Activated CD8-positive, alpha-beta memory T cell treated with anti-CD3 and anti-CD28 coated beads for 24 hours (primary cell): ENCODE measurements at regions not wholly inside any gene's neighbourhood (a gene's known extent, or its start where the extent isn't known, plus 50 kb on each side); places are given as distances from the start of the nearest gene placed in this dataset.
"Not testable (repeated sequence)": the region's sequence is repeated elsewhere in the genome, so short reads cannot be mapped to it uniquely, and the experiment has no call there.

Source experiments
- DNase-seq: peaks from one replicate; pipeline ENCODE4 v3.0.0-alpha.2; 2020

DNA sequence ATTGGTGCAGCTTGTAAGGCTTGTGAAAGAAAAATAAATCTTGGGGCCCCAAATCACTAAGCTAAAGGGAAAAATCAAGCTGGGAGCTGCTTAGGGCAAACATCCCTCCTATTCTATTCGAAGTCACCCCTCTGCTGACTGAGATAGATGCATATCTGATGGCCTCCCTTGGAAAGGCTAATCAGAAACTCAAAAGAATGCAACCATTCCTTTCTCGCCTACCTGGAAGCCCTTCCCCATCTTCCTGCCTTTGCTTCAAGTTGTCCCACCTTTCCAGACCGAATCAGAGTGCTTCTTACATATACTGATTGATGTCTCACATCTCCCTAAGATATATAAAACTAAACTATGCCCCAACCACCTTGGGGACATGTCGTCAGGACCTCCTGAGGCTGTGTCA, 240.3 kb downstream of the SKIDA1 start:
- no peak for DNase-seq

DNA sequence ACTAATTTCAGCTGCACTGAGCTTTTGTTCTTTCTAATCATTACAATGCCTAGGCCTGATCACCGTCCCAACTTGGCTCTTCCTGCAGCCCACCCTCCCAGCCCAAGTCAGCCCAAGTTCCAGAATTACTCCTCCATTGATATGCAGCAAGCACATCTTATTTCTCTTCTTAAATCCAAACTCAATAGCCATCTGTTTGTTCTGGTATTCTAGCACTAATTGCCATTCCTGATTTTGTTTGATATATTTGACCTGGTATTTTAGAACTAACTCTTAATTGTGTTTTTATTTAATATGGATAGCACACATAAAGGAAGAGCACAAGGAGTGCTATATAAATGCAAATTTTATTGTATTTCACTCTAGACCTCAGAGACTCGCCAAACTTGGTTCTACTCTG, 241.2 kb downstream of the SKIDA1 start:
- no peak for DNase-seq

DNA sequence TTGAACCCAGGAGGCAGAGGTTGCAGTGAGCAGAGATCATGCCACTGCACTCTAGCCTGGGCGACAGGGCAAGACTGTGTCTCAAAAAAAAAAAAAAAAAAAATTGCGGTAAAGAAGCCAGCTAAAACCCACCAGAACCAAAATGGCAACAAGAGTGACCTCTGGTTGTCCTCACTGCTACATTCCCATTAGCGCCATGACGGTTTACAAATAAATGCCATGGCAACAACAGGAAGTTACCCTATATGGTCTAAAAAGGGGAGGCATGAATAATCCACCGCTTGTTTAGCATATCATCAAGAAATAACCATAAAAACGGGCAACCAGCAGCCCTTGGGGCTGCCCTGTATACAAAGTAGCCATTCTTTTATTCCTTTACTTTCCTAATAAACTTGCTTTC, 242.4 kb downstream of the SKIDA1 start:
- DNase-seq = not testable (repeated sequence)

DNA sequence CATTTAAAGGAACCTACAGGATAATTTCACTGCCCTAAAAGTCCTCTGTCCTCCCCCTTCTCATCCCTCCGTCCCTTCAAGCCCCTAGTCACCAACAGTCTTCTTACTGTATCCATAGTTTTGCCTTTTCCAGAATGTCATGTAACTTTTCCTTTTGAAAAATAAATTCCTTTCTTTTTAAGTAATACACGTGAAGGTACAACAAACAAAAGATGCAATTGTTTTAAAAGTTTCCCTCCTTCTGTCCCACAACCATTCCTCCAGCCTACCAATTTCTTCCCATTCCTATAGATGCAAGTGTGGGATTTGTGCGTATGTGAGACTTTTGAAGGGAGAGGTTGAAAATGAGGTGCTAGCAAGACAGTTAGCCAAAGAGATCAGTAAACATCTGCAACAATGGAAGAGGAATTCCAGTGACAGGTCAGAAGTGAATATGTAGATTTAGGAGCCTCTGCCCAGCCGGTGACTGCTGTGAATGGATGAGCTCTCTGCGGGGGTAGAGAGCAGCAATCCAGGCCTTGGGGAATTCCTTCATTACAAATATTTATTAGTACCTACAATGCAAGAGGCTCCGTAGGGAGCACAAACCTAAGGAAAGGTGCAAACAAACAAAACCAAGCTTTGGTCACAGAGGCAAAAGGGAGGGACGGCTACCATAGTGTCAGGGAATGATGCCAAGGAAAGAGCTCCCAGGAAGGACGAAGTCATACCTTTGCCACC, 243.6 kb downstream of the SKIDA1 start:
- DNase-seq = no peak

DNA sequence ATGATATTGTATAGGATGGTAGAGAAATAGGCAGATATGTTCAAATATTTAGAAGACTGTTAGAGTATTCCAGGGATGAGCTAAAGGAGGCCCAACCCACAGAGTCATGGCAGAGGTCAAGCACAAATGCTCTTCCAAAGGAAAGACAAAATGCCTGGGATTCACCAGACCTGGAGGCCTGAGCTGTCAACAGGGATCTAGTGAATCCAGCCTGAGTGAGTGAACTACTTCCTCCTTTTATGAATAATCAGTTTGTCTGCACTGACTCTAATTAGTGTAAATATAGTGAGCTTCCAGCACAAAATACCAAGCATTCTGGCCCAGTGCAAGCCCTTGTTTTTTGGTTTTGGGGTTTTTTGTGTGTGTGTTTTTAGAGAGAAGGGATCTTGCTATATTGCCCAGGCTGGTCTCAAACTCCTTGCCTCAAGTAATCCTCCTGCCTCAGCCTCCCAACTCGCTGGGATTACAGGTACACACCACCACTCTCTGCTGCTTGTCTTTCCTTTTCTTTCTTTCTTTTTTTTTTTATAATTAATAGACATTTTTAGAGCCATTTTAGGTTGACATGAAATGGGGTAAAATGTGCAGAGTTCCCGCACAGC, 244.4 kb downstream of the SKIDA1 start:
- DNase-seq = no peak

DNA sequence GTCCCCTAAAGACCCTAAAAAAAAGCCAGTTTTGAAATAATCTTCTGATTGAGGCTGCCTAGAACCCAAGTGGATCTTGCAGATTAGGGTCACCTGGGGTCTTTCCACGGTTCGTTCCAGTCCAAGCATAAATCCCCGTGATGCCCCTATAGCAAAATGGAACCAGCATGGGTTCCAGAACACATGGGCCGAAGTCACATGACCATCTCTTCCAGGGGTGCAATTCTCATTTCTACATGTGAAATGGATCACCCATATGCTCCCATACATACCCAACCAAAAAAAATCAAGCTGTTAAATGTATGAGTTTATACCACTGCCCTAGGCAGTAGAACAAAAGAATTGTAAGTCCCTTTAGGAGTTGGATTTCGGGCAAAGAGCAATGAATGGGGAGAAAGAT, 245.4 kb downstream of the SKIDA1 start:
- no peak for DNase-seq

DNA sequence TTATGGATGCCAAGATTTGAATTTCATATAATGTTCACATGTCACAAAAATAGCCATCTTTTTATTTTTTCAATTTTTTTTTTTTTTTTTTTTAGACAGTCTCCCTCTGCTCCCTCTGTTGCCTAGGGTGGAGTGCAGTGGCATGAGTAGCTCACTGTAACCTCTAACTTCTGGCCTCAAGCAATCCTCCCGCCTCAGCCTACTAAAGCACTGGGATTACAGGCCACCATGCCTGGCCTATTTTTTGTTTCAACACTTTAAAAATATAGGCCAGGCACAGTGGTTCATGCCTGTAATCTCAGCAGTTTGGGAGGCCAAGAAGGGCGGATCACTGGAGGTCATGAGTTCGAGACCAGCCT, 246.3 kb downstream of the SKIDA1 start:
- no peak for DNase-seq

DNA sequence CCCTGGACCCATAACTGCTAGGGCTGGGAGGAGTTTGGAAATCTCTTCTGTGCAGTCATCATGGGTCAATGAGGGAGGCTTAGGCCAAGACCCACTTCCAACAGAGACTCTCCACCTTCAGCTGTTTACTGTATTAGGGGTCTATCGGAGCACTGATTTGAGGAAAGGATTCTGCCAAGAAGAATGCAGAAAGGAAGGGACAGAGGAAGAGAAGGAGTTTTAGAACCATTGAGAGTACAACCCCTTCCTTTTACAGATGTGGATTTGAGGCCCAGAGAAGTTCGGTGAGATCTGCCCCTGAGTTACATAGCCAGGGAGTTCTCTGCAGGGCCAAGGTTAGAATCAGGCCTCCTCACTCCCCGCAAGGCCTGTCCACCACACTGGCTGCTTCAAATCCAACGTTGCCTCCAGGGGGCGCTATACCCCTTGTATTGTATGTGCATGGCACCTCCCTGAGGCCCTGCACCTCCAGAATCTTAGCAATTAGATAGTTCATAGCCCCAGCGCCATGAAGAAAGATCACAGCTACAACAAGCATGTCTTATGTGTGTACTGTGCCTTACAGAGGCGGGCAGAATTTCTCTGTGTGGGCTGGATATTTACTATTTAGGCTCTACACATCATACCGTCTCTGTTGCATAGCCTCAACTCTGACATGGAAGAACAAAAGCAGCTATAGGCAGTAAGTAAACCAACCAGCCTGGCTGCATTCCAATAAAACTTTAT, 246.8 kb downstream of the SKIDA1 start:
- peak; percentile 82 for DNase-seq

DNA sequence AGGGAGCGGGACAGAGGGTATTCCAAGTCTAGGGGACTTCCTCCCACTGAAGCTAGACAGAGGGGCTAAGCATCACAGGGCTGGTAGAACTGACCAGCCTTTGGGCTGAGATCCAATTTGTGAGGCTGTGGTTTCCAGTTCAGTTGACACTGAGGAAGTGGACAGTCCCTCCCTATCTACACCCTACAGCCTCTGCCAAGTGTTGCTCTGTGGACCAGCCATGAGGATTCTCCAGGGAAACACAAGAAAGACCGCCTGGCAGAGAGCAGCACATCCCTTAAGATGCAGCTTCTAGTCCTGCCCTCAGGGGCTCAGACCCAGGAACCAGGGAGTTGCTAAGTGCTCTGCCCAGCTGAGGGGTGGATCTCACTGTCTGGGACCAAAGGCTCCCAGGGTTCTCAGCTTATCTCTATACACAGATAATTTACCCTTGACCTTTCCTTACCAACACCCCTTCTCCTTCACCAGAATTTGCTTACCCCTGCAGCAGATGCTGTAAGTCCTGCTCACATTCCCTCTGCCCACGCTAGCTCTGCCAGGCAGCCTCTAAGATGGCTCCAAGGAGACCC, 252.0 kb downstream of the SKIDA1 start:
- no peak for DNase-seq

DNA sequence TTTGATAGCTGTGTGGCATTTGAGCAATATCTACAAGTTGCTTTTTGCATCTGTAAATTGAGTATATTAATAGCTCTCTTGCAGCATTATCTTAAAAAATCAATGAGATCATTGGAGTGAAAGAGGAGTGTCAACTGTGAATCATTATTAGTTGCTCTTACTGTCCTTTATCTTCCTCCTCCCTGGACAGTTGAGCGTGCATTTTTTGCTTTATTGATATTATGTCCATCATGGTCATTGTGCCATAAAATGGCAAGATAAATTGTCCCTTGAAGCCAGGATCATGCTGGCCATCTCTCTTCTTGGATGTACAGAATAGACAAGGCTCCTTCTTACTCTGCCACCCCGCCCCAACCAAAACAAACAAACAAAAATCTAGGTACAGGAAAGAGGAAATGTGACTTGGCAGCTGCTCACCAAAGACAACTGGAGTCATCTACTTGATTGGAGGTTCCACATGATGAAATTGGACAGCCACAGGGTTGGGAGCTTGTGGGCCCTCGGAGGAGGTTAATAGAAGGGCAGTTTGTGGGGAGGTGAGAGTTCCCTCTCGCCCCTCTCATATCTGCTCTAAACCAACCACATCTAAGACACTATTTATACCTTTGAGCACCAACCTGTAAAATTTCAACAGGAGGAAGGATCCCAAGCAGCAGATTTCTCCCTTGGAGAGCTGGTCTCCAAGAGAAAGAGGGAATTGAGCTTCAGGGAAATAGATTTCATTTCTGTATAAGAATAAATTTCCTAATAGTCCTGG, 252.7 kb downstream of the SKIDA1 start:
- no peak for DNase-seq

DNA sequence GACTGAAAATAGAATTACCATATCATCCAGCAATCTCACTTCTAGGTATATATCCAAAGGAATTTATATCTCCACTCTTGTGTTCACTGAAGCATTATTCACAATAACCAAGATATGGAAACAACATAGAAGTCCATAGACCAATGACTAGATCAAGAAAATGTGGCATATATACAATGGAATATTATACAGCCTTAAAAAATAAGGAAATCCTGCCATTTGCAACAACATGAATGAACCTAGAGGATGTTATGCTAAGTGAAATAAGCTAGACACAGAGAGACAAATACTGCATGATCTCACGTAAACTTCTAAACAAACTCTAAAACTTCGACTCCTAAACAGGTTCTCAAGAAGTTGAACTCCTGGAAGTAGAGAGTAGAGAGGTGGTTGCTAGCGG, 254.5 kb downstream of the SKIDA1 start:
- no peak for DNase-seq

DNA sequence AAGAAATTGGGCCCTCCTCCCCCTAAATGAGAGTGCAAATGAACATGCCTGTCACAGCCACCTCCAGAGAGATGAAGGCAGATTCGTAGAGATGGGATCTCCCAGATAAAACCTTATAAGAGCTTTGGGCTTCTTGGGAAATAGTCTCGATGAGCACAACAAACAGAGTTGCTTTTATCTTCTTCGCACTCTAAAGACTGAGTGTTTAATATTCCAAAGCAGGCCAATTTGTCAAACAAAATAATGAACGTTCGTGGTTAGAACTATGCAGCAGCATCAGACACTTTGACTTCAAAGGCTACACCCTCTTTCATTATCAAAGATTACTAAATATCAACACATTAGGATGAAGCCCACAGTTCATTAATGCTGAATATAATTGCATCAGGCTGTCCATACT, 256.2 kb downstream of the SKIDA1 start:
- no peak for DNase-seq

DNA sequence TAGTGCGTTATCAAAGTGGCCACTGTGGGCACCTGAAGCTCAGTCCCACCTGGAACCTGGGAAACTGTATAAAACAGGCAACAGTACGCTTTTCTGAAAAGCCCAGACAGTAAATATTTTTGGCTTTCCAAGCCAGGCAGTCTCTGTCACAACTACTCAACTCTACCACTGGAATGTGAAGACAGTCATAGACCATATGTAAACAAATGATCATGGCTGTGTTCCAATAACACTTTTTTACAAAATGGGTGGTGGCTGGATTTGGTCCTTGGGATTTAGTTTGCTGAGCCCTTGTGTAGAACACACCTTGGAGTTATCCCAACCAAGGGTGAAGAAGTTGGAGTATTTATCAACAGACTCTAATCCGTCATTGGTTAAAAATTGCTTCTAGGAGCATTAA, 259.9 kb downstream of the SKIDA1 start:
- DNase-seq = no peak

DNA sequence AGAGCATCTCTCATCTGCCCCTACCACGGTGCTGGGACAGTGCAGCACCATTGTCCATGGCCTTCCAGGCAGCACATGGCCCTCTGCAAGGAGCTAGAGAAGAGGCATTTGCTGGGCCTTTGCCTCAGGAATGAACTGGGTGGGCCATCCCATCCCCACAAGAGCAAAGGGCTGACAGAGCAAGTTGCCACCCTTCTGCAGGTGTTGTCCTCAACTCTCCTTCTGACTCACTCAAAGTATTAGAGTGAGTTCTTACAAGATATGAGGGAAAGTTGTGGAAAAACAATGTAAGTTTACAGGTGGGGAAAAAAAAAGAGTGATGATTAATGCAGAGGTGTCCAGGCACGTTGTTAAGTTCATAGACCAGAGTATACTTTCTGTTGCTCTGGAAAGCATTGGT, 261.2 kb downstream of the SKIDA1 start:
- DNase-seq = no peak

DNA sequence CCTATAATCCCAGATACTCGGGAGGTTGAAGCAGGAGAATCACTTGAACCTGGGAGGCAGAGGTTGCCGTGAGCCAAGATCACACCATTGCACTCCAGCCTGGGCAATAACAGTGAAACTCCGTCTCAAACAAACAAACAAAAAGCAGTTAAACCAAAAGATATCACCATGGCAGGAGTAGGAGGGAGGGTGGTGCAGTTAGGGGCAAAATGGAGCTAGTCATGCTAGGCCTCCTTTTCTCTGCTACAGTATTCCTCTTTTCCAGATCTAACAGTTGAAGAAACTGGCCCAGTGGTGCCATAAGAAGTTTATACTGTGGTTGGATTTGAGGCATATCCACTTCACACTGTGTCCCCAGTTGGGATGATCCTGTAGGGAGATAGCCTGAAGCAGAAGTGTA, 261.6 kb downstream of the SKIDA1 start:
- no peak for DNase-seq

DNA sequence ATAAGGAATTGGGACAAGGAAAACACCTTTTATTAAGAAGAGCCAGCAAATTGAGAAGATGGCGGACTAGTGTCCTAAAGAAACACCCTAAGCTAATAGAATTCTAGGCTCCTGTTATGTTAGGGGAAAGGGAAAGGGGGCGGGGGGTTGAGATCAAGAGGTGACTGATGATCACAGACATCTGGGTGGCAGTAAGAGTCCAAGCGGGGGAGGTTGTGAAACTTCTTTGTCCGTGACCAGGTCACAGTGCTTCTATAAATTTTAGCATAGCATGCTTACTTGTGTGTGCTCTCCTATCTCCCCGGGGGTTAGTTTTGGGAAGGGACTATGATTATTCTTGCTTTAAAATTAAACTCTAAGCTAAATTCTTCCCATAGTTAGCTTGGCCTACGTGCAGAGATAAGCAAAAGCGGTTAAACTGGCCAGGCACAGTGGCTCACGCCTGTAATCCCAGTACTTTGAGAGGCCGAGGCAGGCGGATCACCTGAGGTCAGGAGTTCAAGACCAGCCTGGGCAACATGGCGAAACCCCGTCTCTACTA, 262.1 kb downstream of the SKIDA1 start:
- no peak for DNase-seq

DNA sequence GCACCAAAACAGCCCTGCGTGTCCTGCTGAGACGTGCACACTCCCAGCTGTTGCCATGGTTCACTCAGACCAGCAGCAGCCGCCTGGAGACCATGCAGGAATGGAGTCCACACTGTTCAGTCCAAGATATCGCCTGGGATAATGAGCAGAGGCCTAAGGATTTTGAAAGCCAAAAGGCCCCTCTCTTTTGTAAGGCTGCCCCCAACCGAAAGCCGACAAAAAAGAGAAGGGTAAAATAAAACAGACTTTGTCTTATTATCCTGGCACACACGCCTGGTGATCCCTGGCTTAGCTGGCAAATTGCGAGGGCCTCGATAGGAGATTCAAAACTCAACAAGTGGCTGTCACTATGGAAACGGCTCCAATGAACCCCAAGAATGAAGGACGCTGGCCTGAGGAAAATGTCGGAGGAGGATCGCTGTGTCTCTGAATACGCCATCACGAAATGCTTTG, 263.6 kb downstream of the SKIDA1 start:
- no peak for DNase-seq

DNA sequence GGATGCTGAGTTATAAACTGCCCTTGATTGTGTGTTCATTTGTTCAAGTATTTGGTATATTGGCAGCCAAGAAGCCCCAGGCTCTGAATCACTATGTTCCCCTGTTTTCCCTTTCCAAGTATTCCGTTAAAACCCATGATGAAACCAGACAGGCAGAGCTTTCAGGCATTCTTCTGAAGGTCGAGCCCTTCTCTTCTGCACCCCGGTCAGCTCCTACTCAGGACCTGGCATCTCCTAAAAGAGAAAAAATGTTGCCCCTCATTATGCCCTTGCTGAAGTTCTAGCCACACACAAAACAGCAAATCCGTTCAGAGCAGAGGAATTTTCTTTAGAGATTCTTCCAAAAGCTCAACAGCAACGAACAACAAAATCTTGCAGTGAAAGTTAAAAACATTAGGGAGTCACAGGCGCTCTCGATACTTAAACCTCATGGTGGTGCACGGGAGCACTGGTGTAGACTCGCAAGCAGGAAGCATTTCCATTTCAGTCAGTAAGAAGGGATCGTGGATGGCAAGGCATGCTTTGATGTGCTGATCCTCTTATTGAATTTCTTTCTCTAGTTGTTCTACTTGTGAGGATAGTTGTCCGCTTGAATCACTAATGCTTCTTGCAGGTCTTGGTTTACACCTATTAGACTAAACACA, 264.9 kb downstream of the SKIDA1 start:
- DNase-seq = no peak

DNA sequence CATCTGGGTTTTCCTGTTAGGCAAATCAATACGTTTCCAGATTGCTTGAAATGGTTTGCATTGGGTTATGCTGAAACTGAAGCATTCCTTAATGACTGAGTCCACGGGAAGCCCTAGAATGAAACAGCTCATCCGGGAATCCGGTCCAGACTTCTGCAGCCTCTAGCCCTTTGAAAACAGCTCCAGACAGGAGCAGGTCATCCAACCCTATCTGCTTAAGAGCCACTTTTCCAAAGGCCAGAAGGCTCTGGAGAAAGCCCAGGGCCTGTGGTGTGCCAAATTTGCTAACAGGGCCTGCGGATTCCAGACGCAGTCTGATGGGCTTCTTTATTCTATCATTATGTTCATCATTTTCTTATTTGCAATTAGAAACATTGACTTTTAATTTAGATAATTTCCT, 265.4 kb downstream of the SKIDA1 start:
- DNase-seq = no peak

DNA sequence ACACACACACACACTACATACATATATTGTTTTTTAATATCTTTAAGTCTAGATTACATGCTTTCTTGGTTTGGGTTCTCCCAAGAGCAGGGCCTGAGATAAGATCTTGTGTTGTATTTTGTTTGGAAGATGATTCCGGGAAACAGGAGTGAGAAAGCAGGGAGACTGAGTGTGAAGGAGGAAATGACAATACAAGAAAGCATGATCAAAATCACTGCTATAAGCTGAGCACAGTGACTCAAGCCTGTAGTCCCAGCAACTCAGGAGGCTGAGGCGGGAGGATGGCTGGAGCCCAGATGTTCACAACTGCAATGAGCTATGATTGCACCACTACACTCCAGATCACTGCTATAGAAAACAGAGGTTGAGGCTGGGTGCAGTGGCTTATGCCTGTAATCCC, 267.6 kb downstream of the SKIDA1 start:
- no peak for DNase-seq

DNA sequence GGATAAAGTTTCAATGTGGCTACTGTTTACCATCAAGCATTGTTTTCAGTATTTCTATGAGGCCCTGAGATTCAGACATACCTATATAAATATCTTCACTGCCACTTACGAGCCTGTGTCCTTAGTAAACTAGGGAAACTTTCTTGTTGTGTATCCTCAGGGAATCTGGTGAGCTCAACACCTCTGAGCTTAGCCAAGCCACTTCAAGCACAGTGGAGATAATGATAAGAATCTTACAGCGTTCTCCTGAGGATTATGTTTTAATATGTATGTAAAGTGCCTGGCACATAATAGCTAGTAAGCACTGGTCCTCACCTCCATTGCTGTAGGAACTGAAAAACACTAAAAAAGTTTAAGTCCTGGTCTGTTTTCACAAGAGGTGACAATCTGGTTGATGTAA, 268.3 kb downstream of the SKIDA1 start:
- no peak for DNase-seq

DNA sequence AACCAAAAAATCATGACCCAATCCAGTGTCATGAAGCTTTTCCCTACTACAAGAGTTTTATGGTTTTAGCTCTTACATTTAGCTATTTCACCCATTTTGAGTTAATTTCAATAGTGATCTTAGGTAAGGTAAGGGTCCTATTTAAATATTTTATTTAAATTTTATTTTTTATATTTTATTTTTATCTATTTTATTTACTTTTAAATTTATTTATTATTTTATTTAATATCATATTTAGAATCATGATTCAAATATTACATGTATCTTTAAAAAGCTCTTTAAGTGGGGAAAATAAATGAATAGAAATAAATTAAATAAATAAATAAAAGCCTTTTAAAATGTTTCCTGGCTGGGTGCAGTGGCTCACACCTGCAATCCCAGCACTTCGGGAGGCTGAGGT, 276.0 kb downstream of the SKIDA1 start:
- no peak for DNase-seq

DNA sequence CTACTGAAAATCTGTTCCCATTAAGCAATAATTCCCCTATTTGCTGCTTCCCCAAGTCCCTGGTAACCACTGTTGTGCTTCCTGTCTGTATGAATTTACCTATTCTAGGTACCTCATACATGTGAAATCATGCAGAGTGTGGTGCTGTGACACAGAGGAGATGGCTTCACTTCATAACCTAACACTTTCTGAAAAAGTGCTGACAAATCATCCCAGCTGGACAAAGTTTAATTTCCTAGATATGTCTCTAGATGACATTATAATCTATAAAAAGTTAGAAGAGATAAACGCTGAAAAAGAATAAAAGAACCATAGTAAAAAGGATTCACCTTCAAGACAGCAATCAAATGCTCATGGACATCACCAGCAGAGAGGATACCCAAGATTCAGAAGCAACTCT, 277.9 kb downstream of the SKIDA1 start:
- no peak for DNase-seq
